Fibroblast of skin of back (primary cell): ENCODE measurements at regions not wholly inside any gene's neighbourhood (a gene's known extent, or its start where the extent isn't known, plus 50 kb on each side); places are given as distances from the start of the nearest gene placed in this dataset.
"Not testable (repeated sequence)": the region's sequence is repeated elsewhere in the genome, so short reads cannot be mapped to it uniquely, and the experiment has no call there.

ENCODE experiments used
- DNase-seq: peaks from one replicate; pipeline ENCODE4 v3.0.0-alpha.2; 2013

- DNase-seq, result no peak
Measured at GRCh38 chr3:72533591-72534473, 314.4 kb downstream of the SHQ1 start.

DNA sequence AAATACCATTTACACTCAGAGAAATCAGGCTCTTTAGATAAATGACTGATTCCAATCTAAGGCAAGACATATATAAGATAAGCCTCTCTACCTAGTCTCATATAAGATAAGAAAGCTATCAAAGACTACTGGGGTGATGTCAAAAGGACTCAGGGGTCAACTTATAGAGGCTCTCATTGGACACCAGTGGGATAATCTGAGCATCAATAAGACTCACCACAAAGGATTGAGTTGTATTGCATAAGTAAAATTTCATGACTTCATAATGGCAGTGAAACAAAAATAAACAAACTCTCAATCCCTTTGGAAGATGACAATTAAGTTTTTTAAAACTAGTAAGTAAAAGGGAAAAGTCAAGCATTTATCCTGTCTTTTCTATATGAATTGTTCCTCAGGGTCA is 317.8 kb downstream of the SHQ1 start:
- DNase-seq, result peak; percentile 7

GRCh38 chr3:72529081-72529480 is 319.2 kb downstream of the SHQ1 start:
- no peak for DNase-seq

DNA sequence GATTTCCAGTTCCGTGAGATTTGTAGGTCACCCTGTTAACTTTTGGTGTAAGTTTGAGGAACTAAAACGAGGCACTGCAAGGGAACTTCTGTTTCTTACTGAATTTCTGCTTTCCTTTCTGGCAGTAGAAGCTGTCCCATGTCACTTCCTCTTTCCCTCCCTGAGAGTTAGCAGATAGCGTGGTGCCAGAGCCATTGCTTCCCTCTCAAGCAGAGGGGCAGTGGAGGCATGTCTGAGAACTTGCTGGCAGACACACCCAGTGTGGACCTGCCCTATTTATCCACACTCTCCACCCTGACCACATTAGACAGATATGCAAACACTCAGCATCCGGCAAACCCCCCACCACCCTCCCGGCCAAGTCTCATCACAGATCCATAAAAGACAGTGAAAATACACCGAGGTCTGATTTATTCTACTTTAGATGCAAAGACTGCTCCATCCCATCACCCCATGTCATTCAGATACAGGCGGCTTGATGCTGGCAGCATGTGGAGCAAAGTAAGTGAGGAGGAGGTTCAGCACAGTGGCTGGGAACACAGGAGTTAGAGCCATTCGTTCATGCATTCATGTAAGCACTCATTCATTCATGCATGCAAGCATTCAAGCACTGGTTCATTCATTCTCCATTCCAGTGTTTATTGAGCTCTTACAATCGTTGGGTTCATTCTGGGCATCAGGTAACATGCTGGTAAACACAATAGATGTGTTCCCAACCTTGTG is 324.7 kb downstream of the SHQ1 start:
- DNase-seq, result no peak

DNA sequence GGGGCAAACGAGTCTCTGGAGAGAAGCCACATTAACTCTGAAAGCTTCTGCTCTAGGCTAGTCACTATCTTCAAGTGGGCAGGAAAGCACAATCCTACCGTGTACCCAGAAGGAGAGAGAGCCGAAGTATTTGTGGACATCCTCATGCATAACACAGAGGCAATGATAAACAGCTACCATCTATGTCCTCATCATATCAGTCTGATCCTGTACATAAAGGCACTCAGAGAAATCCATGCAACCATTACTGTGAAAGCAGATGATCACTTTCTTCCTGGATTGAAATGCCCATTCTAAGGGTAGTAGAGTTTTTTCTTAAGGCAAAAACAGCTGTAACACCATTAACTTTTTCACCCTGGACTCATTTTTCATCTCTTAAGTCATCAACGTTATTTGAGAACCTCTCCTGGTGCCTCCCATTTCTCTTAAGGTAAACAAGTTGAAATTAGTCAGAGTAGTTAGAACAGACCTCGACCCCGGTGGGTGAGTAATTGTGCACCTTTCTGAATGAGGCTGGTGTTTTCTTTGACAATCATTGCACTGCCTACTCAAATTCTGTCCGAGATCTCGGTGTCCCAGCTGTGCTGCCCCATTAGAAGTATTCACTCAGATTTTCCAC is 327.4 kb downstream of the SHQ1 start:
- peak; percentile 51 for DNase-seq

DNA sequence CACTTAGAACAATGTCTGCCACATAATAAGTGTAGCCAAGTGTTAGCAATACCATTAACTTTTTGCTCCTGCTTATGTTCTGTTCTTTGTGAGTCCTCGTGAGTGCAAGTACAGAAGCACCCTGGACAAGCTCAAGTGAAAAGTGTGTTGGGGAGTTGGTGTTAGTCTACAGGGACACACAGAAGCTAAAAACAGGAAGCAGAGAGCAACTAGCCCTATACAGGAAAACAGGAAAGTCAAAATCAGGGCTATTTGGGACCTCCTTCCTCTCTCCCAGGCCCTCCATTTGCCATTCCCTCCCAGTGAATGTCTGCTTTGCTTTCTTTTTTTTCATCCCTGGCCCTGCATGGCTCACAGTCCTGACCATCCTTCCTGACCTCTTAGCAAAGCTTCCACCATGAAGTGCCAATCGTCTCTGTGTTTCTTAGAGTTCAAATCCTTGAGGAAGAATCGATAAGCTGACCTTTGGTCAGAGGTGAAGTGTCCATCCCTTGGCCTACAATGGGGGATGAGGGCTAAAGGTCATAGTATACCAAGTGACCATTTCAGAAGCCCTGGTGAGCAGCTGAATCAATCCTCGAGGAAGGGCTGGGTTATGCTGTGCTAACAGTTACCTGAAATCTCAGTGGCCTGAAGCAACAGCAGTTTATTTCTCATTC is 328.2 kb downstream of the SHQ1 start:
- DNase-seq, result no peak

- DNase-seq, result peak; percentile 7
Measured at GRCh38 chr3:72517921-72518424, 330.3 kb downstream of the SHQ1 start.

DNA sequence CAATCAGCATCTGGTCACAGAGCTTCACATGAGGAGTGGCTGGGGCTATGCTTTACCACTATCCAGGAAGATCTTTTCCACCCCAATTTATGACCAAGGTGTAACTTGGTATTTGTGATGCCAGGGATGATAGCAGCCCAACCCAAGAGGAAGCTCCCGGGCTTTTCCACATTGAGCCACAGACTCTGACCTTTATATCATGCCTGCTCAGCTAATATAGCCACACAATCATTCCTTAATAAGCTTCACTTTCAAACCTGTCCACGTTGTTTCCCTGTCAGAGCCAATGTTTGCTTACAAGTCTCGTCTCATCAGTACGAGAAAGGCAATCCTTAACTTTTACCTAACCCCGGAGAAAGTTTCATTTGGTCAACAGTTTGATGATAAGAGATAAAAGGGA is 330.9 kb downstream of the SHQ1 start:
- no peak for DNase-seq

DNA sequence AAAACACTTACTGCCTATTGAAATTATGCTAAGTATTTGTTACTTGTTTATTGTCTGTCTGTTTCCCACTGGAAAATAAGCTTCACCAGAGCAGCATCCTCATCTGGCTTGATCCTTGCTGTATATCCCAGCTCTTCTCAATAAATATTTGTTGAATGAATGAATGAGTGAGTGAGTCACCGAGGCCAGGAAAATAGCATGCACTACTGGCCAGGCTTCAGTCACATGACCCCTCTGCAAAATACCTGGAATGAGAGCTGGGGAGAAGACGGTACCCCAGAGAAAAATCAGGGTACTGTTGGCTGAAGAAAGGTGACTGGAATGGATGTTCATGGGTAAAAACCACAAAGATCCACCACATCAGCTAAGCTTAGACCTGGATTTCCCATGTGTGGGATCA is 331.9 kb downstream of the SHQ1 start:
- no peak for DNase-seq

DNA sequence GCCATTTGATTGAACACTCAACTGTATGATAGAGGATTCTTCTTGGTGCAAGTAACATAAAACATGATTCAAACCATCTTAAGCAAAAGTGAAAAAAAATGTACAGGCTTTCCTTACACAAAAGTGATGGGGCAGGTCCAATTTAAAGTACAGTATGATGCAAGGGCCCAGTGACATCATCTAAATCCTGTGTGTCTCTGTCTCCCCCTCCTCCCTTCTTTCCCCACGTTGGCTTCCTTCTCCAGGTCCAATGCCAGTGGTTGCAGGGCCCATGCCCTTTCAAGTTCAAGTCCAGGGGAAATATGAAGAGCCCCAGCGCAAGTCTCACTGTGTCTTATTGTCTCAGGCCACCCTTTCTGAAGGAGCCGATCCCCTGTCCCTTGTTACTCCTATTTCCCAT is 332.3 kb downstream of the SHQ1 start:
- no peak for DNase-seq

DNA sequence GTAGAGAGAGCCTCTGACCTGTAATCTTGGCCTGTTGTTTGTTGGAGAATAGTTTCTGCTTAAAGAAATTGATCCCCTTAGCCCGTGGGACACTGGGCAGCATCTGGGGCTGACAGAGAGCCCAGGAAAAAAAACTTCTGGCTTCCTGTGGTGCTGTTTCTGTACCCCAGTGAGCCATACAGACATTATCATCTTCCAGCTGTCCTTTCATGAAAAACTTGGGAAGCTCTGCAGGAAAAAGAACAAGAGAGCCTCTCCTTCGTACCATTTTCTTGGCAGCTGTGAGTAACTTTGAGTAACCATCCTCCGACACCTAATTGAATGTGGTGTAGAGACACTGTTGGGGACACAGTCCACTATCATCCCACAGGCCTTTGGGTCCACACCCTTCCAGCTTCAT is 333.0 kb downstream of the SHQ1 start:
- no peak for DNase-seq

DNA sequence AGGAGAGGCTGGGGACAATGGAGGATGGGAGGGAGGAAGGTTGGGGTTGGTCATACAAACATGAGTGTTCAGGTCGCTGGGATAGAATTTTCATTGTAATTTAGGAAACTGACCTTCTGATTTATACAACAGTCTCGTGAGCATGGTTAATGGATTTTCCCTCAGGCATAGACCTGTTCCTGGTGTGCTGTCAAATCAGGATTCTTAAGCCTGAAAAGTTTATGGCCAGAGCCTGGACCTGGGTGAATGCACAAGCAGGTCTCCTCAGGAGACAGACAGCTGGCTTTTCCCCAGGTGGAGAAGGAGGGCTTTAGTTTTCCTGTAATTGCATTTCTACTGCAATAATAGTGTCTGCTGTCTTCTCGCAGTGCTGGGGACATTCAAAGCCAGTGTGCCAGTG is 338.0 kb downstream of the SHQ1 start:
- no peak for DNase-seq

- no peak for DNase-seq
Measured at GRCh38 chr3:72505539-72506405, 342.5 kb downstream of the SHQ1 start.

GRCh38 chr3:72497501-72497900 is 350.7 kb downstream of the SHQ1 start:
- DNase-seq, result not testable (repeated sequence)

- DNase-seq, result no peak
Measured at GRCh38 chr3:72496051-72496670, 352.1 kb downstream of the SHQ1 start.

GRCh38 chr3:72494626-72495025 is 353.6 kb downstream of the SHQ1 start:
- DNase-seq, result peak; percentile 19

DNA sequence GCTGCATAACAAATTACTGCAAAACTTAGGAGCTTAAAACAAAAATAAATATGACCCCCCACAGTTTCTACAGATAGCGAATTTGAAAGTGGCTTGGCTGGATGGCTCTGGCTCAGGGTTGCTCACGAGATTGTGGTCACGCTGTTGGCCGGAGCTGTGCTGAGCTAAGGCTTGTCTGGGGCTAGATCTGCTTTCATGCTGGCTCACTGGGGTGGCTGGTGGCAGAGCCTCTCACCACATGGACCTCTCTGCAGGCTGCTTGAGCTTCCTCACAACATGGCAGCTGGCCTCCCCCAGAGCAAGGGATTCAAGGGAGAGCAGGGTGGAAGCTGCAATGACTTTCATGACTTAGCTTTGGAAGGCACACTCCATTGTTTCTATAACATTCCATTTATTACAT is 354.1 kb downstream of the SHQ1 start:
- DNase-seq, result no peak

GRCh38 chr3:72492240-72492639 is 356.0 kb downstream of the SHQ1 start:
- peak; percentile 98 for DNase-seq

GRCh38 chr3:72490688-72491435 is 357.4 kb downstream of the SHQ1 start:
- DNase-seq, result no peak

GRCh38 chr3:72489901-72490300 is 358.3 kb downstream of the SHQ1 start:
- DNase-seq, result no peak

DNA sequence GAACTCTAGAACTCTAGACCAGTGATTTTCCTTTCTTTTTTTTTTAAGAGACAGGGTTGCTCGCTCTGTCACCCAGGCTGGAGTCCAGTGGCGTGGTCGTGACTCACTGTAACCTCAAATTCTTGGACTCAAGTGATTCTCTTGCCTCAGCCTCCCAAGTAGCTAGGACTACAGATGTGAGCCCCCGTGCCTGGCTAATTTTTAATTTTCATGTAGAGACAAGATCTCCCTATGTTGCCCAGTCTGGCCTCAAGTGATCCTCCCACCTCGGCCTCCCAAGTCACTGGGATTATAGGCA is 359.6 kb downstream of the SHQ1 start:
- peak; percentile 74 for DNase-seq
